Erythroblast (primary cell): ENCODE measurements at regions not wholly inside any gene's neighbourhood (a gene's known extent, or its start where the extent isn't known, plus 50 kb on each side); places are given as distances from the start of the nearest gene placed in this dataset.
"Not testable (repeated sequence)": the region's sequence is repeated elsewhere in the genome, so short reads cannot be mapped to it uniquely, and the experiment has no call there.

Source experiments
- DNase-seq, 2 experiments: peaks; one replicate each; lab custom pipeline; 2025; lab: John Stamatoyannopoulos, UW

- DNase-seq, result peak in 1 of 2 experiments; percentile 1
Observed at GRCh38 chrY:3491423-3491822, 87.4 kb upstream of the TGIF2LY start.

- not testable (repeated sequence) for DNase-seq
Observed at GRCh38 chrY:3494539-3494938, 84.3 kb upstream of the TGIF2LY start.

GRCh38 chrY:3527040-3527439 lies 51.8 kb upstream of the TGIF2LY start:
- DNase-seq, result peak; percentile 7 to 13
